ENCODE measurements at regions not wholly inside any gene's neighbourhood (a gene's known extent, or its start where the extent isn't known, plus 50 kb on each side); places are given as distances from the start of the nearest gene placed in this dataset.

GRCh38 chr14:71362920-71363584 is 455.8 kb downstream of the PCNX1 start:
- H3K27ac ChIP-seq (ENCODE audit: low read depth), result peak overlapping the region; percentile 23
- DNase-seq (ENCODE audit: extremely low spot score), result no peak
- 65% methylated on average over 3 of the region's 3 CpGs for WGBS
- H3K36me3 ChIP-seq (ENCODE audit: insufficient read depth), result no peaks in the 10 kb centered on the region
- H3K4me1 ChIP-seq (ENCODE audit: insufficient read depth), result no peaks in the 10 kb centered on the region
- no peak overlapping the region for H3K4me3 ChIP-seq (ENCODE audit: low read depth, low read length)

- H3K4me1 ChIP-seq (ENCODE audit: insufficient read depth), result no peaks in the 10 kb centered on the region
- WGBS, result 53% methylated on average over 8 of the region's 8 CpGs
- no peak for DNase-seq (ENCODE audit: extremely low spot score)
- no peak overlapping the region for H3K4me3 ChIP-seq (ENCODE audit: low read depth, low read length)
- H3K27ac ChIP-seq (ENCODE audit: low read depth), result no peak overlapping the region
- H3K36me3 ChIP-seq (ENCODE audit: insufficient read depth), result no peaks in the 10 kb centered on the region
Observed at GRCh38 chr14:71363946-71364925, 457.0 kb downstream of the PCNX1 start.

GRCh38 chr14:71365361-71365760 is 458.1 kb downstream of the PCNX1 start:
- Histone ChIP-seq H3K27ac (ENCODE audit: low read depth) (no peak overlapping the region), H3K4me1 (ENCODE audit: insufficient read depth) (no peaks in the 10 kb centered on the region), H3K4me3 (ENCODE audit: low read depth, low read length) (no peak overlapping the region), H3K36me3 (ENCODE audit: insufficient read depth) (no peaks in the 10 kb centered on the region)
- DNase-seq (ENCODE audit: extremely low spot score), result no peak
- WGBS, result 90% methylated on average over 4 of the region's 4 CpGs

GRCh38 chr14:71366861-71367260 is 459.6 kb downstream of the PCNX1 start:
- 94% methylated on average over 4 of the region's 4 CpGs for WGBS
- Histone ChIP-seq H3K36me3 (ENCODE audit: insufficient read depth) (no peaks in the 10 kb centered on the region), H3K27ac (ENCODE audit: low read depth) (no peak overlapping the region), H3K4me3 (ENCODE audit: low read depth, low read length) (no peak overlapping the region), H3K4me1 (ENCODE audit: insufficient read depth) (no peaks in the 10 kb centered on the region)
- DNase-seq (ENCODE audit: extremely low spot score), result no peak

GRCh38 chr14:71371711-71372396 is 464.6 kb downstream of the PCNX1 start:
- Histone ChIP-seq H3K4me1 (ENCODE audit: insufficient read depth) (no peaks in the 10 kb centered on the region), H3K36me3 (ENCODE audit: insufficient read depth) (no peaks in the 10 kb centered on the region), H3K4me3 (ENCODE audit: low read depth, low read length) (no peak overlapping the region), H3K27ac (ENCODE audit: low read depth) (peak overlapping the region; percentile 23)
- no peak for DNase-seq (ENCODE audit: extremely low spot score)
- WGBS, result 64% methylated on average over 2 of the region's 2 CpGs

- Histone ChIP-seq H3K4me3 (ENCODE audit: low read depth, low read length) (no peak overlapping the region), H3K4me1 (ENCODE audit: insufficient read depth) (no peaks in the 10 kb centered on the region), H3K36me3 (ENCODE audit: insufficient read depth) (no peaks in the 10 kb centered on the region), H3K27ac (ENCODE audit: low read depth) (peak overlapping the region; percentile 23)
- 51% methylated on average over 4 of the region's 4 CpGs for WGBS
- no peak for DNase-seq (ENCODE audit: extremely low spot score)
Observed at GRCh38 chr14:71372411-71372838, 465.2 kb downstream of the PCNX1 start.

- H3K27ac ChIP-seq (ENCODE audit: low read depth), result no peak overlapping the region
Observed at GRCh38 chr14:71373773-71374172, 466.5 kb downstream of the PCNX1 start.

GRCh38 chr14:71374989-71375388 is 467.7 kb downstream of the PCNX1 start:
- Histone ChIP-seq H3K4me1 (ENCODE audit: insufficient read depth) (no peaks in the 10 kb centered on the region), H3K36me3 (ENCODE audit: insufficient read depth) (no peaks in the 10 kb centered on the region), H3K4me3 (ENCODE audit: low read depth, low read length) (no peak overlapping the region), H3K27ac (ENCODE audit: low read depth) (no peak overlapping the region)
- DNase-seq (ENCODE audit: extremely low spot score), result no peak
- WGBS, result 94% methylated on average over 1 of the region's 1 CpG

More at GRCh38 chr14:71373773-71374172, 466.5 kb downstream of the PCNX1 start:
- Histone ChIP-seq H3K36me3 (ENCODE audit: insufficient read depth) (no peaks in the 10 kb centered on the region), H3K4me3 (ENCODE audit: low read depth, low read length) (no peak overlapping the region), H3K4me1 (ENCODE audit: insufficient read depth) (no peaks in the 10 kb centered on the region)
- whole genome bisulfite sequencing, result 81% methylated on average over 1 of the region's 1 CpG
- no peak for DNase-seq (ENCODE audit: extremely low spot score)

- no peak for DNase-seq (ENCODE audit: extremely low spot score)
- 97% methylated on average over 28 of the region's 28 CpGs for WGBS
- no peak overlapping the region for H3K27ac ChIP-seq (ENCODE audit: low read depth)
Observed at GRCh38 chr14:71377099-71377498, 469.8 kb downstream of the PCNX1 start.

GRCh38 chr14:71380271-71380670 is 473.0 kb downstream of the PCNX1 start:
- no peak overlapping the region for H3K4me3 ChIP-seq (ENCODE audit: low read depth, low read length)
- no peaks in the 10 kb centered on the region for H3K36me3 ChIP-seq (ENCODE audit: insufficient read depth)
- DNase-seq (ENCODE audit: extremely low spot score), result no peak
- H3K4me1 ChIP-seq (ENCODE audit: insufficient read depth), result no peaks in the 10 kb centered on the region
- WGBS, result 91% methylated on average over 2 of the region's 2 CpGs
- no peak overlapping the region for H3K27ac ChIP-seq (ENCODE audit: low read depth)

More at GRCh38 chr14:71377099-71377498, 469.8 kb downstream of the PCNX1 start:
- H3K36me3 ChIP-seq (ENCODE audit: insufficient read depth), result no peaks in the 10 kb centered on the region
- H3K4me3 ChIP-seq (ENCODE audit: low read depth, low read length), result no peak overlapping the region
- H3K4me1 ChIP-seq (ENCODE audit: insufficient read depth), result no peaks in the 10 kb centered on the region

- no peak overlapping the region for H3K27ac ChIP-seq (ENCODE audit: low read depth)
- DNase-seq (ENCODE audit: extremely low spot score), result no peak
- H3K4me1 ChIP-seq (ENCODE audit: insufficient read depth), result no peaks in the 10 kb centered on the region
- H3K36me3 ChIP-seq (ENCODE audit: insufficient read depth), result no peaks in the 10 kb centered on the region
- no peak overlapping the region for H3K4me3 ChIP-seq (ENCODE audit: low read depth, low read length)
Observed at GRCh38 chr14:71381814-71382213, 474.6 kb downstream of the PCNX1 start.

GRCh38 chr14:71382315-71382714 is 475.1 kb downstream of the PCNX1 start:
- no peak overlapping the region for H3K4me3 ChIP-seq (ENCODE audit: low read depth, low read length)
- WGBS, result 89% methylated on average over 6 of the region's 6 CpGs
- no peak overlapping the region for H3K27ac ChIP-seq (ENCODE audit: low read depth)
- DNase-seq (ENCODE audit: extremely low spot score), result no peak
- no peaks in the 10 kb centered on the region for H3K36me3 ChIP-seq (ENCODE audit: insufficient read depth)
- no peaks in the 10 kb centered on the region for H3K4me1 ChIP-seq (ENCODE audit: insufficient read depth)

GRCh38 chr14:71383510-71383909 is 476.3 kb downstream of the PCNX1 start:
- WGBS, result 96% methylated on average over 2 of the region's 2 CpGs
- no peak overlapping the region for H3K4me3 ChIP-seq (ENCODE audit: low read depth, low read length)
- H3K27ac ChIP-seq (ENCODE audit: low read depth), result no peak overlapping the region
- H3K4me1 ChIP-seq (ENCODE audit: insufficient read depth), result no peaks in the 10 kb centered on the region
- H3K36me3 ChIP-seq (ENCODE audit: insufficient read depth), result no peaks in the 10 kb centered on the region
- DNase-seq (ENCODE audit: extremely low spot score), result no peak
